Uterus (tissue), 2 donors: ENCODE measurements at regions not wholly inside any gene's neighbourhood (a gene's known extent, or its start where the extent isn't known, plus 50 kb on each side); places are given as distances from the start of the nearest gene placed in this dataset.

Experiments
- CTCF ChIP-seq, 4 experiments: fragments of 200-600 bp in 2 of 4; fragments of 450-650 bp in 2 of 4; sonication (generic) in 2 of 4; IDR thresholded peaks; one replicate each; pipeline ENCODE4 v1.5.1; 2016 to 2019; ENCODE audit warnings: antibody characterized with exemption in 4 of 4, mild to moderate bottlenecking in 2 of 4, moderate library complexity in 1 of 4
- POLR2A ChIP-seq, 2 donors: fragments of 450-650 bp; IDR thresholded peaks; one replicate each; pipeline ENCODE4 v1.6.1; 2016; ENCODE audit warnings: antibody characterized with exemption in 2 of 2, mild to moderate bottlenecking in 1 of 2, moderate library complexity in 1 of 2

GRCh38 chr3:64377942-64378341, 152.7 kb upstream of the PRICKLE2 start:
- TF ChIP-seq POLR2A (IDR thresholded peaks at IDR 0.05) (no peak), CTCF (IDR thresholded peaks at IDR 0.05) (no peak)
